ENCODE measurements at regions not wholly inside any gene's neighbourhood (a gene's known extent, or its start where the extent isn't known, plus 50 kb on each side); places are given as distances from the start of the nearest gene placed in this dataset.

GRCh38 chr18:77329651-77330050 lies 80.0 kb downstream of the GALR1 start:
- no peaks in the 10 kb centered on the region for H3K27me3 ChIP-seq
- no peak overlapping the region for H3K4me3 ChIP-seq (ENCODE audit: low read depth, low read length)
- H3K36me3 ChIP-seq: no peaks in the 10 kb centered on the region
- no peak for DNase-seq
- H3K4me1 ChIP-seq: no peaks in the 10 kb centered on the region
- H3K9me3 ChIP-seq: no peaks in the 10 kb centered on the region
- TF ChIP-seq CTCF (IDR thresholded peaks at IDR 0.05; ENCODE audit: low read depth, low read length): no peak

GRCh38 chr18:77334876-77335275 lies 85.2 kb downstream of the GALR1 start:
- no peak for DNase-seq
- no peaks in the 10 kb centered on the region for H3K36me3 ChIP-seq
- H3K4me3 ChIP-seq (ENCODE audit: low read depth, low read length): no peak overlapping the region
- TF ChIP-seq CTCF (IDR thresholded peaks at IDR 0.05; ENCODE audit: low read depth, low read length): no peak
- no peaks in the 10 kb centered on the region for H3K4me1 ChIP-seq
- H3K9me3 ChIP-seq: no peaks in the 10 kb centered on the region; the same call in 1 of the 2 replicates
- no peaks in the 10 kb centered on the region for H3K27me3 ChIP-seq

- Histone ChIP-seq H3K4me1 (peaks cover 2% of the 10 kb centered on the region; the same call in 1 of the 2 replicates), H3K9me3 (no peaks in the 10 kb centered on the region; the same call in 1 of the 2 replicates), H3K36me3 (no peaks in the 10 kb centered on the region), H3K4me3 (ENCODE audit: low read depth, low read length) (no peak overlapping the region), H3K27me3 (no peaks in the 10 kb centered on the region)
- no peak for DNase-seq
- TF ChIP-seq CTCF (IDR thresholded peaks at IDR 0.05; ENCODE audit: low read depth, low read length): no peak
Measured at GRCh38 chr18:77337604-77338003, 88.0 kb downstream of the GALR1 start.

- Histone ChIP-seq H3K36me3 (no peaks in the 10 kb centered on the region), H3K4me1 (peaks cover 9% of the 10 kb centered on the region), H3K4me3 (ENCODE audit: low read depth, low read length) (no peak overlapping the region), H3K9me3 (no peaks in the 10 kb centered on the region; the same call in 1 of the 2 replicates), H3K27me3 (no peaks in the 10 kb centered on the region)
- no peak for DNase-seq
- no peak for TF ChIP-seq CTCF (IDR thresholded peaks at IDR 0.05; ENCODE audit: low read depth, low read length)
Measured at GRCh38 chr18:77339093-77339492, 89.4 kb downstream of the GALR1 start.

- no peaks in the 10 kb centered on the region for H3K36me3 ChIP-seq
- no peak overlapping the region for H3K4me3 ChIP-seq (ENCODE audit: low read depth, low read length)
- no peak for TF ChIP-seq CTCF (IDR thresholded peaks at IDR 0.05; ENCODE audit: low read depth, low read length)
- H3K9me3 ChIP-seq: no peaks in the 10 kb centered on the region; the same call in 1 of the 2 replicates
- no peak for DNase-seq
- H3K27me3 ChIP-seq: no peaks in the 10 kb centered on the region
- peaks cover 11% of the 10 kb centered on the region for H3K4me1 ChIP-seq
Measured at GRCh38 chr18:77339623-77340022, 90.0 kb downstream of the GALR1 start.

GRCh38 chr18:77340815-77341214 lies 91.2 kb downstream of the GALR1 start:
- Histone ChIP-seq H3K27me3 (no peaks in the 10 kb centered on the region), H3K4me3 (ENCODE audit: low read depth, low read length) (no peak overlapping the region), H3K36me3 (no peaks in the 10 kb centered on the region), H3K9me3 (no peaks in the 10 kb centered on the region; the same call in 1 of the 2 replicates), H3K4me1 (peaks cover 18% of the 10 kb centered on the region)
- TF ChIP-seq CTCF (IDR thresholded peaks at IDR 0.05; ENCODE audit: low read depth, low read length): no peak
- DNase-seq: no peak

Measured in BE2C (cell line).